GM13976 (cell line): ENCODE measurements at regions not wholly inside any gene's neighbourhood (a gene's known extent, or its start where the extent isn't known, plus 50 kb on each side); places are given as distances from the start of the nearest gene placed in this dataset.

Experiments
- DNase-seq: peaks from one replicate; pipeline ENCODE4 v3.0.0; 2012; ENCODE audit warnings: low spot score
- CTCF ChIP-seq: IDR thresholded peaks from 2 replicates; pipeline ENCODE4 v1.5.1; 2012; ENCODE audit warnings: borderline replicate concordance, mild to moderate bottlenecking; ENCODE audit not compliant: insufficient read depth; ENCODE audit errors: extremely low read depth, missing control alignments, control extremely low read depth
- in situ Hi-C: fragments of 300-500 bp; cut with MboI; formaldehyde crosslinking; loops from one replicate; pipeline ENCODE4 v1.12.0; 2022; ENCODE audit warnings: low sequenced_read_pairs, mixed read lengths, inconsistent platforms; ENCODE audit not compliant: unreplicated experiment

GRCh38 chr11:11000579-11001283 lies 142.9 kb upstream of the ZBED5 start:
- DNase-seq = no peak
- in situ Hi-C loops = no loop called here
- TF ChIP-seq CTCF = no peak

- TF ChIP-seq CTCF = no peak
- DNase-seq = no peak
- in situ Hi-C loops = no loop called here
Observed at GRCh38 chr11:10998674-10999073, 140.8 kb upstream of the ZBED5 start.

DNA sequence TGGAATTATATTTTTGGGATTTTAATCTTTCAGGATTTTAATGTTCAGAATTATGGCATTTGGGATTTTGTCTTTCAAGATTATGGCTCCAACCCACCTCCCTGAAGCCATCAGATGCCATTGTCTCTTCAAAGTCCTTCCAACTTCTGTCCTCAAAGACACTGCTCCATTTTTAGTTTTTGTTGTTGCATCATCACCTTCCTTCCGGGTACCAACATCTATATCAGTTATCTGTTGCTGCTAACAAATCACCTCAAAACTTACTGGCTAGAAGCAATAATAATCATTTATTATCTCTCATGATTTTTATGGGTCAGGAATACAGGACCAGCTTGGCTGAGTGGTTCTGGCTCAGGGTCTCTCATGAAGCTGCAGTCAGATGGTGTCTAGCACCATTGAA lies 138.8 kb upstream of the ZBED5 start:
- in situ Hi-C loops = no loop called here
- DNase-seq = no peak
- TF ChIP-seq CTCF = no peak

- in situ Hi-C loops = no loop called here
- no peak for DNase-seq
- TF ChIP-seq CTCF = no peak
Observed at GRCh38 chr11:10993640-10994039, 135.8 kb upstream of the ZBED5 start.

GRCh38 chr11:10993186-10993585 lies 135.3 kb upstream of the ZBED5 start:
- no peak for TF ChIP-seq CTCF
- in situ Hi-C loops = no loop called here
- DNase-seq = no peak

GRCh38 chr11:10991393-10991792 lies 133.5 kb upstream of the ZBED5 start:
- no peak for DNase-seq
- TF ChIP-seq CTCF = no peak

GRCh38 chr11:10990637-10991193 lies 132.9 kb upstream of the ZBED5 start:
- no peak for DNase-seq
- TF ChIP-seq CTCF = no peak
- in situ Hi-C loops = no loop called here

More at GRCh38 chr11:10991393-10991792, 133.5 kb upstream of the ZBED5 start:
- in situ Hi-C loops = no loop called here
